Skeletal muscle tissue (tissue), 3 donors: ENCODE measurements at regions not wholly inside any gene's neighbourhood (a gene's known extent, or its start where the extent isn't known, plus 50 kb on each side); places are given as distances from the start of the nearest gene placed in this dataset.

Source experiments
- H3K27ac ChIP-seq: one replicate; pipeline ENCODE4 v1.7.0; 2013; ENCODE audit warnings: mild to moderate bottlenecking, low read depth, low read length, inconsistent platforms
- H3K27me3 ChIP-seq, 3 donors: one replicate each; pipeline ENCODE4 v1.7.0; 2013; ENCODE audit warnings: low read length in 3 of 3; ENCODE audit not compliant: control insufficient read depth in 3 of 3, insufficient read depth in 3 of 3
- H3K36me3 ChIP-seq, 3 donors: one replicate each; pipeline ENCODE4 v1.7.0; 2013; ENCODE audit warnings: low read length in 3 of 3; ENCODE audit not compliant: control insufficient read depth in 3 of 3, insufficient read depth in 3 of 3
- H3K4me1 ChIP-seq, 3 donors: one replicate each; pipeline ENCODE4 v1.7.0; 2013; ENCODE audit warnings: low read length in 3 of 3, mild to moderate bottlenecking in 3 of 3; ENCODE audit not compliant: control insufficient read depth in 3 of 3, insufficient read depth in 3 of 3
- H3K4me3 ChIP-seq, 3 donors: one replicate each; pipeline ENCODE4 v1.7.0; 2013; ENCODE audit warnings: low read length in 3 of 3
- H3K9ac ChIP-seq, 3 donors: one replicate each; pipeline ENCODE4 v1.7.0; 2013; ENCODE audit warnings: low read length in 3 of 3, mild to moderate bottlenecking in 3 of 3, moderate library complexity in 2 of 3, low read depth in 1 of 3
- H3K9me3 ChIP-seq, 3 donors: one replicate each; pipeline ENCODE4 v1.7.0; 2013; ENCODE audit warnings: low read length in 3 of 3; ENCODE audit not compliant: control insufficient read depth in 3 of 3
- donor health status: Osteomylitis.

- Histone ChIP-seq H3K4me3 (no peak overlapping the region), H3K9ac (no peak overlapping the region), H3K36me3 (no peaks in the 10 kb centered on the region), H3K9me3 (no peaks in the 10 kb centered on the region), H3K27ac (no peak overlapping the region), H3K27me3 (no peaks in the 10 kb centered on the region), H3K4me1 (no peaks in the 10 kb centered on the region)
Measured at GRCh38 chr12:89103831-89104230, 248.5 kb downstream of the DUSP6 start.

- Histone ChIP-seq H3K9ac (no peak overlapping the region), H3K9me3 (no peaks in the 10 kb centered on the region), H3K27me3 (no peaks in the 10 kb centered on the region), H3K4me1 (no peaks in the 10 kb centered on the region), H3K27ac (no peak overlapping the region), H3K36me3 (no peaks in the 10 kb centered on the region), H3K4me3 (no peak overlapping the region)
Measured at GRCh38 chr12:89101440-89101839, 250.9 kb downstream of the DUSP6 start.

GRCh38 chr12:89098441-89099112 lies 253.7 kb downstream of the DUSP6 start:
- Histone ChIP-seq H3K4me1 (no peaks in the 10 kb centered on the region), H3K9ac (no peak overlapping the region), H3K27ac (no peak overlapping the region), H3K27me3 (no peaks in the 10 kb centered on the region), H3K4me3 (no peak overlapping the region), H3K36me3 (no peaks in the 10 kb centered on the region), H3K9me3 (no peaks in the 10 kb centered on the region)

GRCh38 chr12:89092297-89092696 lies 260.0 kb downstream of the DUSP6 start:
- Histone ChIP-seq H3K27me3 (no peaks in the 10 kb centered on the region), H3K36me3 (no peaks in the 10 kb centered on the region), H3K4me1 (no peaks in the 10 kb centered on the region), H3K4me3 (no peak overlapping the region), H3K9ac (no peak overlapping the region), H3K9me3 (no peaks in the 10 kb centered on the region), H3K27ac (no peak overlapping the region)

GRCh38 chr12:89091293-89091841 lies 260.9 kb downstream of the DUSP6 start:
- Histone ChIP-seq H3K9ac (no peak overlapping the region), H3K27ac (no peak overlapping the region), H3K27me3 (no peaks in the 10 kb centered on the region), H3K9me3 (no peaks in the 10 kb centered on the region), H3K36me3 (no peaks in the 10 kb centered on the region), H3K4me3 (no peak overlapping the region), H3K4me1 (no peaks in the 10 kb centered on the region)

- Histone ChIP-seq H3K4me3 (no peak overlapping the region), H3K36me3 (no peaks in the 10 kb centered on the region), H3K9ac (no peak overlapping the region), H3K4me1 (peaks cover 0 to 2% (median 0%) of the 10 kb centered on the region in 3 donors), H3K9me3 (no peaks in the 10 kb centered on the region), H3K27me3 (no peaks in the 10 kb centered on the region), H3K27ac (no peak overlapping the region)
Measured at GRCh38 chr12:89089264-89089663, 263.0 kb downstream of the DUSP6 start.

GRCh38 chr12:89087876-89088275 lies 264.4 kb downstream of the DUSP6 start:
- H3K27me3 ChIP-seq: no peaks in the 10 kb centered on the region
- H3K9ac ChIP-seq: no peak overlapping the region
- H3K36me3 ChIP-seq: no peaks in the 10 kb centered on the region
- H3K9me3 ChIP-seq: no peaks in the 10 kb centered on the region
- H3K27ac ChIP-seq: no peak overlapping the region
- no peak overlapping the region for H3K4me3 ChIP-seq
- peaks cover 0 to 2% (median 0%) of the 10 kb centered on the region in 3 donors for H3K4me1 ChIP-seq

GRCh38 chr12:89087149-89087825 lies 265.0 kb downstream of the DUSP6 start:
- Histone ChIP-seq H3K27me3 (no peaks in the 10 kb centered on the region), H3K9me3 (no peaks in the 10 kb centered on the region), H3K9ac (no peak overlapping the region), H3K4me3 (no peak overlapping the region), H3K36me3 (no peaks in the 10 kb centered on the region), H3K4me1 (peaks cover 0 to 3% (median under 1%) of the 10 kb centered on the region in 3 donors), H3K27ac (no peak overlapping the region)

- Histone ChIP-seq H3K4me3 (no peak overlapping the region), H3K27me3 (no peaks in the 10 kb centered on the region), H3K9ac (no peak overlapping the region), H3K27ac (no peak overlapping the region), H3K9me3 (no peaks in the 10 kb centered on the region), H3K36me3 (no peaks in the 10 kb centered on the region), H3K4me1 (peaks cover 0 to 5% (median 4%) of the 10 kb centered on the region in 3 donors)
Measured at GRCh38 chr12:89085421-89085820, 266.9 kb downstream of the DUSP6 start.

- no peak overlapping the region for H3K27ac ChIP-seq
- H3K36me3 ChIP-seq: no peaks in the 10 kb centered on the region
- peaks cover 0 to 5% (median 4%) of the 10 kb centered on the region in 3 donors for H3K4me1 ChIP-seq
Measured at GRCh38 chr12:89084751-89085150, 267.6 kb downstream of the DUSP6 start.

More at GRCh38 chr12:89084751-89085150, 267.6 kb downstream of the DUSP6 start:
- H3K9me3 ChIP-seq: no peaks in the 10 kb centered on the region
- H3K9ac ChIP-seq: no peak overlapping the region
- no peak overlapping the region for H3K4me3 ChIP-seq
- no peaks in the 10 kb centered on the region for H3K27me3 ChIP-seq
